Fibroblast of villous mesenchyme (primary cell): ENCODE measurements at regions not wholly inside any gene's neighbourhood (a gene's known extent, or its start where the extent isn't known, plus 50 kb on each side); places are given as distances from the start of the nearest gene placed in this dataset.

Experiments used
- DNase-seq: peaks from one replicate; pipeline ENCODE4 v3.0.0-alpha.2; 2010; ENCODE audit warnings: low read depth
- H3K4me3 ChIP-seq: 2 replicates; pipeline ENCODE4 v1.5.1; 2011; ENCODE audit warnings: low read depth, mild to moderate bottlenecking, low read length
- TF ChIP-seq, protein P1 (sequence below): IDR thresholded peaks from 2 replicates; pipeline ENCODE4 v1.5.1; 2012; ENCODE audit warnings: low read depth, mild to moderate bottlenecking, low read length; ENCODE audit not compliant: insufficient read depth

DNA sequence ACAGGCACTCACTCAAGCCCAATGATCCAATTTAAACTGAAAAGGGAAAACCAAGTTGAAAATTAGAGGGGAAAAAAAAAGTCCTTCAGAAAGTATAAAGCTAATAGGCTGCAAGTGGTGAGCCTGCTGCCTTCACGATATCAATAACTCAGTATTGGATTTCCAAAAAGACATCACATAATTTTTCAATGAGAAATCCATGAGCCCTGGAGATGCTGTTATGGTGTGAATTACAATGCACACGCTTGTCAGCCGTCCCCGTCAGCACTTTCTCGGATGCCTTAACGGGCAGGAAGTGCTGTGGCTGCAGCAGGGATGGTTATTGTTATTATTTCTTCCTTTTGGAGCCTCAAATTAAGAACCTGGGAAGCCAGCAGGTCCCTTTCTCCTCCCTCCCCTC is 138.5 kb downstream of the DHX35 start:
- TF ChIP-seq, protein P1, sequence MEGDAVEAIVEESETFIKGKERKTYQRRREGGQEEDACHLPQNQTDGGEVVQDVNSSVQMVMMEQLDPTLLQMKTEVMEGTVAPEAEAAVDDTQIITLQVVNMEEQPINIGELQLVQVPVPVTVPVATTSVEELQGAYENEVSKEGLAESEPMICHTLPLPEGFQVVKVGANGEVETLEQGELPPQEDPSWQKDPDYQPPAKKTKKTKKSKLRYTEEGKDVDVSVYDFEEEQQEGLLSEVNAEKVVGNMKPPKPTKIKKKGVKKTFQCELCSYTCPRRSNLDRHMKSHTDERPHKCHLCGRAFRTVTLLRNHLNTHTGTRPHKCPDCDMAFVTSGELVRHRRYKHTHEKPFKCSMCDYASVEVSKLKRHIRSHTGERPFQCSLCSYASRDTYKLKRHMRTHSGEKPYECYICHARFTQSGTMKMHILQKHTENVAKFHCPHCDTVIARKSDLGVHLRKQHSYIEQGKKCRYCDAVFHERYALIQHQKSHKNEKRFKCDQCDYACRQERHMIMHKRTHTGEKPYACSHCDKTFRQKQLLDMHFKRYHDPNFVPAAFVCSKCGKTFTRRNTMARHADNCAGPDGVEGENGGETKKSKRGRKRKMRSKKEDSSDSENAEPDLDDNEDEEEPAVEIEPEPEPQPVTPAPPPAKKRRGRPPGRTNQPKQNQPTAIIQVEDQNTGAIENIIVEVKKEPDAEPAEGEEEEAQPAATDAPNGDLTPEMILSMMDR, result no peak
- H3K4me3 ChIP-seq, result no peak overlapping the region
- no peak for DNase-seq

DNA sequence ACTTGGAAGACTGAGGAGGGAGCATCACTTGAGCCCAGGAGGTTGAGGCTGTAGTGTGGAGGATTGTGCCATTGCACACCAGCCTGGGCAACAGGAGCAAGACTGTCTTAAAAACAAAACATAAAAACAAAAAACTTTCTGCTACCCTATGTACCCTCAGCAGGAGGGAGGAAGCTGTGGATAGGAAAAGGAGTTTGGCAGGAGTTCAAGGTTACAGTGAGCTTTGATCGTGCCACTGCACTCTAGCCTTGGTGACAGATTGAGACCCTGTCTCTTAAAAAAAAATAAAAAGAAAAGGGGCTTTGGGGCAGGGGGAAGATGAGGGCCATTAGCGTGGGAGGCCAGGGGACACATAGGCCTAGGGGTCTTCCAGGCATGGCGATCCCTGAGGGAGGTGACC is 135.7 kb downstream of the DHX35 start:
- DNase-seq, result no peak
- TF ChIP-seq, protein P1, result no peak
- no peak overlapping the region for H3K4me3 ChIP-seq

DNA sequence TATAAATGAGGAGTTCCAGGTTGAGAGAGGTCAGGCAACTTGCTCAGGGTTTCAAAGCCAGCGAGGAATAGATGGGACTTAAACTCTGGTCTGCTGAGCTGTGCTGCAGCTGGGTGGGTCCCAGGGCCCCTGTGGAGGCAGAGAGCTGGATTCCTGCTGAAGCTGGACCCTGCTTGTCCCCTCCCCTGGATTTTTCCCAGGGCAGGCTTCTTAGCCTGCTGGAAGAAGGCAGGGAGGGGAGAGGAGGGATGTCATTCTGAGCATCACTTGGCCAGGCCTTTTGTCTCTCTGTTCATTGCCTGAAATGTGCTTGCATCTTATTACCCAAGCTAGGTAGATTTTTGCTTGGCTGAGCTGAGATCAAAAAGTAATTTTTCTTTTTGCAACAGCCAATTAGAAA is 133.7 kb downstream of the DHX35 start:
- DNase-seq, result no peak
- TF ChIP-seq, protein P1, result no peak

DNA sequence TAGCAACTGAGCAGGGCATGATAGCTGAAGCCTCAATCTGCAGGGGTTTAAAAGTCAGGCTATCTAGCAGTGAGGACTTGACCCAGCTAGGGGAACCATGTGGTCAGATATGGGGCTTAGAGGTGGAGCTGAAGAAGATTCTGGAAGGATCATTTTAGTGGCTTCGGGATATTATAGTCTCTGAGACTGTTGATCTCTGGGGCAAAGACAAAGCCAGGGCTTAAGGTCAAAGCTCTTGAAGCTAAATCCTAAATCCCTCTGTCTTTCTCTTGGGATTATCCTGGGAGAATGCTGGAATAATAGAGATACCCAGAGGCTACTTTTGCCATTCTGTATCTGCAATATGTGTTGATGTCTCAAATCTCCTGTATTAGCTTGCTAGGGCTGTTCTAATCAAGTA is 132.2 kb downstream of the DHX35 start:
- H3K4me3 ChIP-seq, result no peak overlapping the region
- TF ChIP-seq, protein P1, result no peak
- no peak for DNase-seq

More for the DNA sequence above, 133.7 kb downstream of the DHX35 start:
- H3K4me3 ChIP-seq, result no peak overlapping the region

DNA sequence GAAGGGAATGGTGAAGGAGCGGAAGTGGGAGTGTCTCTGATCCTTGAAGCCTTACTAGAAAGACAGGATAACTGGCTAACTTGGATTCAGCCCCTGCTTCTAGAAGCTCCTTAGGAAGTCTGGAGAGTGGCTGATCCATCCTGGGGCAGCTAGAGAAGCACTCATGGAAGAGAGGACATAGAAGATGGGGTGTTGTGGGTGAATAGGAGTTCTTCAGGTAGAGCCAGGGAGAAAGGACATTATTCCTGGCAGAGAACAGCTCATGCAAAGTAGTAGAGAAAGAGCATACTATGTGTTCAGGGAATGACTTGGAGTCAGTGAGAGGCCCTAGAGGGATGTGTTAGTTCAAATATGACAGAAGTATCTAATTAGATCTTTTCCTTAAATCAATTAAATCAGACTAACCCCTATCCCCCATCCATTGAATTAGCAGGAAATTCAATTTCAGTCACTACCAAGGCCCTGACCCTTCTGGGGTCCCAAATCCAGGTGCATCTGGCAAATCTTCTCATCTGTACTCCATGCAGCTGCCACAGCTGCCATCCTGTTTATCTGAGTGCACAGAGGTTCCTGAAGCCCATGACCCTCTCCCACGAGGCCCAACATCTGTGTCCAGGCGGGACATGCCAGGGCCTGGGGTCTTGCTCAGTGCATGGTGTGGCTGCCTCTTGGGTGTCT is 130.7 kb downstream of the DHX35 start:
- no peak overlapping the region for H3K4me3 ChIP-seq
- TF ChIP-seq, protein P1, result no peak
- DNase-seq, result no peak

DNA sequence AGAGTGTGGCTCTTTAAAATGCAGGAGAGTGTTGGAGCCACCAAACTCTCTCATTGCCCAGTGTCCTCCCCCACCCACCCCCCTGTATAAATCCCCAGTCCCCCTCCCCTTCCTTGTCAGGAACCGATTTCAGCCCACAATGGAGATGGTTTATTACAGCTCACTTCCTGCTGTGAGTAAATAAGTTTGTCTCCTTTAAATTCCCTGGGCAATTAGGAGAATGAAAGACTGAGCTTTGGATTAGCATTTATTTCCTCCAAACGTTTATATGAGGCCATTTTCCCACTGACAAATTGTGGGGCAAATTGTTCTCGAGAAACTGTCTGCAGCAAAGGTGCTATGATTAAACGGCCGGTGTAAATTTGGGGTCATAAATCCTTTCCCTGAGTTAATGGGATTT is 128.8 kb downstream of the DHX35 start:
- DNase-seq, result no peak
- TF ChIP-seq, protein P1, result no peak
- no peak overlapping the region for H3K4me3 ChIP-seq

DNA sequence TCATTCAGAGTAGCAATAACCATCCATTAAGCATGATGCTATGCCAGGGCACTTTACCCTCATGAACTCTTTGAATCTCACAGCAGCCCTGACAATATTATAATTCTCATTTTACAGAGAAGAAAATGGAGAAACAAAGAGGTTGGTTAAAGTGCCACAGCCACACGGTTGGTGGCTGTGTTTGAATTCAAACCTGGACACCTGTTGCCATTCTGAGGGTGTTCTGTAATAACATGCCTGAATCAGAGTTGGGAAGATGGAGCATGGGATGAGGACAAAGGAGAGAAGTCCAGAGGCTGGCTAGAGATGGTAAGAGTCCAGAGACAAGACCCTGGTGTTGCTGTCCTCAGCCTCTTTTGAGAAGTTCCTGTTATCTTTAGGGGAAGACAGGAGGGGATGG is 127.7 kb downstream of the DHX35 start:
- TF ChIP-seq, protein P1, result no peak
- no peak for DNase-seq
- H3K4me3 ChIP-seq, result no peak overlapping the region
